C4-2B (cell line): ENCODE measurements at regions not wholly inside any gene's neighbourhood (a gene's known extent, or its start where the extent isn't known, plus 50 kb on each side); places are given as distances from the start of the nearest gene placed in this dataset.

Source experiments
- ZFX ChIP-seq: fragments of 450-650 bp; IDR thresholded peaks from 2 replicates; pipeline ENCODE4 v1.6.1; 2017
- TF ChIP-seq, protein P1 (sequence below): fragments of 450-650 bp; conservative IDR thresholded peaks from 2 replicates; pipeline ENCODE4 v1.5.1; 2017; ENCODE audit warnings: mild to moderate bottlenecking

- TF ChIP-seq, protein P1, sequence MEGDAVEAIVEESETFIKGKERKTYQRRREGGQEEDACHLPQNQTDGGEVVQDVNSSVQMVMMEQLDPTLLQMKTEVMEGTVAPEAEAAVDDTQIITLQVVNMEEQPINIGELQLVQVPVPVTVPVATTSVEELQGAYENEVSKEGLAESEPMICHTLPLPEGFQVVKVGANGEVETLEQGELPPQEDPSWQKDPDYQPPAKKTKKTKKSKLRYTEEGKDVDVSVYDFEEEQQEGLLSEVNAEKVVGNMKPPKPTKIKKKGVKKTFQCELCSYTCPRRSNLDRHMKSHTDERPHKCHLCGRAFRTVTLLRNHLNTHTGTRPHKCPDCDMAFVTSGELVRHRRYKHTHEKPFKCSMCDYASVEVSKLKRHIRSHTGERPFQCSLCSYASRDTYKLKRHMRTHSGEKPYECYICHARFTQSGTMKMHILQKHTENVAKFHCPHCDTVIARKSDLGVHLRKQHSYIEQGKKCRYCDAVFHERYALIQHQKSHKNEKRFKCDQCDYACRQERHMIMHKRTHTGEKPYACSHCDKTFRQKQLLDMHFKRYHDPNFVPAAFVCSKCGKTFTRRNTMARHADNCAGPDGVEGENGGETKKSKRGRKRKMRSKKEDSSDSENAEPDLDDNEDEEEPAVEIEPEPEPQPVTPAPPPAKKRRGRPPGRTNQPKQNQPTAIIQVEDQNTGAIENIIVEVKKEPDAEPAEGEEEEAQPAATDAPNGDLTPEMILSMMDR: no peak
- no peak for TF ChIP-seq ZFX
Measured at GRCh38 chr14:46198676-46199075, 452.9 kb downstream of the RPL10L start.
